NCI-H69 (cell line): ENCODE measurements at regions not wholly inside any gene's neighbourhood (a gene's known extent, or its start where the extent isn't known, plus 50 kb on each side); places are given as distances from the start of the nearest gene placed in this dataset.

ENCODE experiments used
- DNase-seq: peaks from one replicate; lab custom pipeline; 2025; lab: John Stamatoyannopoulos, UW

GRCh38 chr3:95939235-95939809 lies 875.1 kb upstream of the EPHA6 start:
- no peak for DNase-seq

- DNase-seq = no peak
Observed at GRCh38 chr3:95965704-95966336, 848.6 kb upstream of the EPHA6 start.

- DNase-seq = no peak
Observed at GRCh38 chr3:95971573-95971972, 842.8 kb upstream of the EPHA6 start.

GRCh38 chr3:95994338-95994737 lies 820.1 kb upstream of the EPHA6 start:
- DNase-seq = no peak

- no peak for DNase-seq
Observed at GRCh38 chr3:96000966-96001365, 813.4 kb upstream of the EPHA6 start.

- no peak for DNase-seq
Observed at GRCh38 chr3:96007650-96008195, 806.7 kb upstream of the EPHA6 start.

- DNase-seq = no peak
Observed at GRCh38 chr3:96012939-96013338, 801.5 kb upstream of the EPHA6 start.

- DNase-seq = no peak
Observed at GRCh38 chr3:96017556-96017955, 796.8 kb upstream of the EPHA6 start.

- no peak for DNase-seq
Observed at GRCh38 chr3:96022676-96023075, 791.7 kb upstream of the EPHA6 start.

GRCh38 chr3:96027718-96028117 lies 786.7 kb upstream of the EPHA6 start:
- DNase-seq = no peak

- DNase-seq = no peak
Observed at GRCh38 chr3:96039632-96040031, 774.8 kb upstream of the EPHA6 start.

GRCh38 chr3:96059301-96059700 lies 755.1 kb upstream of the EPHA6 start:
- DNase-seq = no peak

GRCh38 chr3:96069065-96069464 lies 745.3 kb upstream of the EPHA6 start:
- no peak for DNase-seq

- DNase-seq = no peak
Observed at GRCh38 chr3:96070678-96071077, 743.7 kb upstream of the EPHA6 start.

- no peak for DNase-seq
Observed at GRCh38 chr3:96071097-96071496, 743.3 kb upstream of the EPHA6 start.

GRCh38 chr3:96072226-96072625 lies 742.2 kb upstream of the EPHA6 start:
- no peak for DNase-seq

GRCh38 chr3:96083610-96084009 lies 730.8 kb upstream of the EPHA6 start:
- no peak for DNase-seq

GRCh38 chr3:96086018-96086417 lies 728.4 kb upstream of the EPHA6 start:
- DNase-seq = no peak

- peak; percentile 1 for DNase-seq
Observed at GRCh38 chr3:96101006-96101560, 713.3 kb upstream of the EPHA6 start.

GRCh38 chr3:96106701-96107100 lies 707.7 kb upstream of the EPHA6 start:
- no peak for DNase-seq
